HPDE6-E6E7 (cell line): ENCODE measurements at regions not wholly inside any gene's neighbourhood (a gene's known extent, or its start where the extent isn't known, plus 50 kb on each side); places are given as distances from the start of the nearest gene placed in this dataset.

Source experiments
- DNase-seq: peaks from one replicate; pipeline ENCODE4 v3.0.0; 2011; ENCODE audit warnings: missing footprints; ENCODE audit errors: extremely low spot score

DNA sequence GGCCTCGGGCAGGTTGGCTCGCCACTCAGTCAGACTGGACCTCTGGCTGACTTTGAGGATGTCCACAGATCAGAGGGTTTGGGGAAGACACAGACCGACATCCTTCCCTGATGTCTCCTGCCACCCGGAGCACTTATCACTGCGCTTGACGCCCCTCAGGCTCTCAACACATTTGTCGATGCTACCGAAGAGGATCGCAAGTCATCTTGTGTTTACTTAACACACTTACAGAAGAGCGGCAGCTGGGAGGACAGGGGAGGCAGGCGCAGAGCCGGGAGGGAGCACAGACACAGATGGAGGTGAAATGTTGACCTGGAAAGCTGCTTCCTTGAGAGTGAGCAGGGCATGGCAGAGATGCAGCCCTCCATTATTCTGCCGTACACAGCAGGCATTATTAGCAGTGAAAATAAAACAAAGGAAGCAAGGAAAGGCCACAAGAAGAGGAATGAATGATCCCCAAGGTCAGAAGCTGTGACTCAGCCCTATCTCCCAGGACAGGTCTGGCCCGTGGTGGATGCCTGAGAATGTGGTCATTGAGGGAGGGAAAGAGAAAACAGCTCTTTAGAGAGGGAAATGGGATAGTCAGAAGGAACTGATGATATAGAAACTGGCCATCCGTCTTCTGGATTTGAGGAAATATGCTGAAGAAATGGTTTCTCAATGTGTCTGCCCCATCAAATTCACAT is 549.5 kb upstream of the ARGLU1 start:
- DNase-seq, result no peak

DNA sequence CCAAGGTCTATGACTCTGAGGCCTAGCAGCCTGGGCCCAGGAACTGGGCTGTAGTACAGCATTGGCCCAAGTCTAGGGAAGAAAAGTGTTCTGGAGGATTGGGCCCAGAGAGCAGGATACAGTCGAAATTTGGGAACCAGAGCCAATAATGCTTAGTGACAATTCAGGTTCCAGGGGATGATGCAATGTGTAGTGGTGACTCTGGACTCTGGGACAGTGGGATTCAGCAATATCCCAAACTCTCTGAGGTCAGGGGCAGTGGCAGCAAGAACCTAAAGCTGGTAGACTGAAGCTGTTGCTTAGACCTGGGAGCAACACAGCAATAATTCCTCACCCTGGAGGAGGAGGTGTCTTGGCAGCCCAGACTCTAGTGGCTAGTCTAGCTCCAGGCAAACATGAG is 545.5 kb upstream of the ARGLU1 start:
- DNase-seq, result no peak

DNA sequence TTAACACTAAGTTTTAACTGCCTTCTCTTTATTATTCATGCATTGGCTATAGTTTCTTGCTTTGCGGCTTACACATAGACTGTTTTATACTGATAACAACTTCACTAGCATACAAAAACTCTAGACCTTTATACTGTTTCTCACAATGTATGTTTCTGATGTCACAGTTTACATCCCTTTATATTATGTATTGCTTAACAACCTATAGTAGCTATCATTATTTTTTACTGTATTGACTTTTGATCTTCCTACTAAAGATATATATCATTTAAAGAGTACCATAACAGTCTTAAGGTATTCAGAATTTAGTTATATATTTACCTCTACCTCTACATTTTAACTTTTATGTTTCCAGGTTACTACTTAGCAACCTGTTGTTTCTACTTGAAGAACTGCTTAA is 543.3 kb upstream of the ARGLU1 start:
- DNase-seq, result no peak

DNA sequence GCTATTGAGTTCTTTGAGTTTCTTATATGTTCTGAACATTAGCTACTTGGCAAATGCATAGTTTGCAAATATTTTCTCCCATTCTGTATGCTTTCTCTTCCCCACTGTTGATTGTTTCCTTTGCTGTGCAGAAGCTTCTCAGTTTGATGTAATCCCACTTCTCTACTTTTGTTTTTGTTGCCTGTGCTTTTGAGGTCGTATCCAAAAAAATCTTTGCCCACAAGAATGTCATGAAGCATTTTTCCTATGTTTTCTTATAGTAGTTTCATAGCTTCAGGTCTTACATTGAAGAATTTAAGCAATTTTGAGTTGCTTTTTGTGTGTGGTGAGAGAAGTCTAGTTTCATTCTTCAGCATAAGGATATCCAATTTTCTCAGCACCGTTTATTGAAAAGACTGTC is 536.7 kb upstream of the ARGLU1 start:
- DNase-seq, result no peak

DNA sequence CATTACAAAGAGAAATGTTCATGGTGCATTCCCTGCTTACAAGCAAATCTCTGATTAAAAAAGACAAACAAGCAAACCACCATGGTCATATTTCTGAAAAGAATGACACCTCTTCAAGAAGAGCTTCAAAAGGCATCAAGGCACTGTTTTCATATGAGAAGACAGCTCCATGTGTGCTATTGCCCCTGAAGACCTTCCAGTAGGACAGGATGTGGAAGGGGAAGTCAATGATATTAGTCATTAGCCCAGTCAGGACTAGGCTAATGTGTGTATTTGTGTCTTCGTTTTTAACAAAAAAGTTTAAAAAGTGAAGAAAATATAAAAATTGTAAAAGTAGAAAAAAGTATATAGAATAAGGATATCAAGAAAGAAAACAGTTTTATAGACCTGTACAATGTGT is 534.7 kb upstream of the ARGLU1 start:
- DNase-seq, result no peak

DNA sequence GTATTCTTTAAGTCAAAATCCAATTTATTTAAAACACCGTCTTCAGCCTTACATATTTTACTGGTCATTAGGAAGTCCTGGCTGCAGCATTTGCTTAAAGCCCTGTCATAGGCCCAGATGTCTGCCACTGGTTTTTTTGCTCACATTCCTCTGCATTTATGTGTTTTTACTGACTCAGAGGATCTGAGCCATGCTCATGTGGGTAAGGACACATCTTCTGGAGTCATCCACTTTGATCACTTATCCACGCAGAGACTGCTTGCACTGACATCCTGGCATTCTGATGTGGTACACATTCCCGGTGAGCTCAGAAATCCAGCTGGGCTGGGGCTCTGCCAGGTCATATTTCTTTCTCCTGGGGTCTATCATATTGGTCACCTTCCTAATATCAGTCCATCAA is 531.7 kb upstream of the ARGLU1 start:
- no peak for DNase-seq

DNA sequence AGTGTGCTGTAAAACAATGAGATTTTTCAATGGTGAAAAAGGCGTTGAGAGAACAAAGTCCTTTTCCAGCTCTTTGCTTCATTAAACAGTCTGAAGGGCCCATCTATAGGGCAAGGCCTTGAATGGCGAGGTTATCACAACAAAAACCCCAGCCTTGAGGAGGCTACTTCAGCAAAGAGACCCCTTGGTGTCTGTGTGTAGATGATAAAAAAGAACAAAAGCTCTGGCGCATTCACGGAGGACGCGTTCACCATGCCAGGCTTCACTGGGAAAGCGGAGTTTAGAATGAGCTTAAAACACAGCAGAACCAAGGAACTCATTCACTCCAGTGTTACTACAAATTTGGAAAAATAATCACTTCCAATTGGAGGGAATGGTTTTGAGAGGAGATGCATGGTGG is 530.0 kb upstream of the ARGLU1 start:
- DNase-seq, result no peak

DNA sequence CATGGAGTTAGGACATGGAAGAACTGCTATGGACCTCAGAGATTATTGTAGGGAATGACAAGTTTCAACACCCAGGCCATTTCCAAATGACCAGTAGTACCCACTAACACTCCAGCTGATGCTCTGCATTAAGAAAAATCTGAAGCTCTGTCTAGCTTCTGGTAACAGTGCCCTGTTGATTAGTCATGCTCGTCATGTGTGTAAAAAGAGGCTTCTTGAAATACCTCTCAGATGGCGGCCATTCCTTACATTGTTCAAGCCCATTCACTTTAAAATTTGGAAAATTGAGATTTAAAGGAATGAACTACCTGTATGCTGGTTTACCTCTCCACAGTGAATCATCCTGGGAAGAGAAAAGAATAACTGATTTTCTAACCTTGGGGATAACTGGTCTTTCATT is 527.9 kb upstream of the ARGLU1 start:
- DNase-seq, result no peak

DNA sequence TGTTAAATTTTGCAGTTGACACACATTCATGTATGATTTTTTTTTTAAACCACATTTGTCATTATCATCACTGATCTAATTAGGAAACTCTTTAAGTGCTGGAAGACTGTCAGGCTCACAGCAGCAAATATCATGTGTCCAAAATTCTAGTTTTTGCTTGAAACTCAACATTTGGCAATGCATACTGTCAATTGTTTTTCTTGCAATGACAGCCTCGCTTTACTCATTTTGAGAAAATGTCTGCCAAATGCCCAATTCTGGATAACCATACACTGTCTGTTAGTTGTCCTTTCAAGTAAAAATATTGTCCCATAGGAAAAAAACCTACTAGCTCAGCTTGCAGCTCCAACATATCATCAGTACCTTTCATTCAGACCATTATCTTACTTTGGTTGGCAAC is 523.9 kb upstream of the ARGLU1 start:
- no peak for DNase-seq

DNA sequence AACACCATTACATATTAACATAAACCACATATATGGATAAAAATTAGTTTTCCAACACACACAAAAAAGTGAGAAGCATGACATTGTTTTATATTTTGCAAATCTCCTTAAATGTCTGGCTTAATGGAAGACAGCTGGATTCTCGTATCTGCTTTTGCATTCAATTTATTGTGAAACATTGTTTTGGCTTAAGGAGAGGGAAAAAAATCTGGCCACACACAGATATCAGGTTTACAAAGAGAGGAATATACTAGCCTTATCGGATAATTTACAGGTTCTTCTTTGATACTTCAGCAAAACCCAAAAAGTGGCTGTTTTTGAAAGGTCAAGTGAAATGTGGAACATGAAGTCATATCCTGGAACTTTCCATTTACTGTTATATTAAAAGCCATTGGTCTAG is 523.5 kb upstream of the ARGLU1 start:
- no peak for DNase-seq

DNA sequence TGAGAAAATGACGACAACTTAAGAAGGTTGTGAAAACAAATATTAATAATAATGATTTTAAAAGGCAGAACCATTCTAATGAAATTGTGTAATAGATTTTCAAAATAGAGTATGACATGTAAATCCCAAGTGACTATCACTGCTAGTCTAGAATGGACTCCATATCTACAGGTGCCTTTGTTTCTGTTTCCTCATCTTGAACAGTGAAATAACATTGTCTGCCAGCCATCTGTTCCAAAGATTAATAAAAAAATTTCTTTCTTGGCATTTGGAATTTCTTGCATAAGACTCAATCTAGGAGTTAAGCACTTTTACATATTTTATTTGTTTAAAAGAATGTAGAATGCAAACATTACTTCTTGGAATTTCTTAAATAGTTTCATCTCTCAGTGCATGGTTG is 520.1 kb upstream of the ARGLU1 start:
- no peak for DNase-seq

DNA sequence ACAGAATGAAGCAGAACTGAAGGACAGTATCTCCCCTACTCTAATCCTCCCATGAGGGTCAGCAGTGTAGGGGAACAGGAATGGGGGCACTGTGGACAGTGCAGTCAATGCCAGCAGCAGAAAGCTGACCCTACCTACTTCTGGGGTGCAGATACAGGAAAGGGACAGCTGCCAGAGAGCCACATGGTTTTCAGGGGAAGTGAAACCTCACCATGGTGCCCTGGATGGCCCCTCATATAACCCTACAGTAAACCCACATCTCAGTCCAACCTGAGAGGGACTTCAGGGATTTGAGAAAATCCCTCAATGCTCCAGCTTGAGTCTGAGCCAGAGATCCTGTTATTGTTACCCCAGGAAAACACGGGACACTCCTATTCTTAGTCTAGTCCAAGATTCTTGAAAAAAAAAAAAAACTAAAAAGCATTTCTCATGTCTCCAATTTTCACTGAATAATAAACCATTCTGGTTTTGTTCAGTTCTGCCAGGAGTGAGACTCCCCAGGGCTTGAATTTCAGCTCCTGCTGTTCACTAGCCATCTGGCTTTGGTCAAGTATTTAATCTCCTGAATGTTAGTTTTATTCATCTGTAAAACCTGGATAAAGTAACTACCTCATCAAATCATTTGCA is 511.6 kb upstream of the ARGLU1 start:
- DNase-seq, result no peak

DNA sequence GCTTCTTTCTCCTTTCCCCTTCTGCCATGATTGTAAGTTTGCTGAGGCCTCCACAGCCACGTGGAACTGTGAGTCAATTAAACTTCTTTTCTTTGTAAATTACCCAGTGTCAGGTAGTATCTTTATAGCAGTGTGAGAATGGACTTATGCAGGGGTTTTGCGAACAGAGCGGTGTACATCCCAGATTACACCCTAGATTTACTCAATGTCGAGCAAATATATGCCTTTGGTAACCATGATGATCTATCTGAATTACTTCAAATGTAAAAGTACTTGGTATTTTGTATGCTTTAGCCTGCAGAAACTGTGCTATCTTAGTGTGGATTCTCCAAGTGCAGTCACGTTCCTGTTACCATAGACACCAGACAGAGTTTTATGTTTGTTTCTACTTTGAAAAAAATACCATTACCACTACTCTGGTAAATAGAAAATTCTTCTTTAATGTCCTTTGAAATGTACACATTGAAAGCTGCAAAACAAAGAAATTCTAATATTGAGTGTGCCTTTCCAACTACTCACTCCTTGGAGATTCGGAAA is 510.4 kb upstream of the ARGLU1 start:
- no peak for DNase-seq

DNA sequence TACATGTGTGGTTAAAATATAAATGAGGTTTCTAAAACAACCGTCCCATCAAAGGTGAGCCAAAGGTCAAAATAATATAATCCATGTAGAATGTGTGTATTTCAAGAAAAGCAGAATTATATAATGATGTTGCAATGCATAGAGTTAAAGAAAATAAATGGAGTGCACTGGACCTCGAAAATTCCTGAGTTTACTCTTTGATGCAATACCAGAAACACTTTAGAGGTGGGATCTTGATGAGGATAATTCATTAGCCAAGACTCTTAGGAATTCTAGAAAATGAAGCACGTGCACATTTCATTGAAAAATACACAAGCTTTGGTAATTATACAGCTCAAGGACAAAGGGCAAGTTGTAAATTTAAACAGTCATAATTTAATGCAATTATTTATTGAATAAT is 508.9 kb upstream of the ARGLU1 start:
- DNase-seq, result no peak

DNA sequence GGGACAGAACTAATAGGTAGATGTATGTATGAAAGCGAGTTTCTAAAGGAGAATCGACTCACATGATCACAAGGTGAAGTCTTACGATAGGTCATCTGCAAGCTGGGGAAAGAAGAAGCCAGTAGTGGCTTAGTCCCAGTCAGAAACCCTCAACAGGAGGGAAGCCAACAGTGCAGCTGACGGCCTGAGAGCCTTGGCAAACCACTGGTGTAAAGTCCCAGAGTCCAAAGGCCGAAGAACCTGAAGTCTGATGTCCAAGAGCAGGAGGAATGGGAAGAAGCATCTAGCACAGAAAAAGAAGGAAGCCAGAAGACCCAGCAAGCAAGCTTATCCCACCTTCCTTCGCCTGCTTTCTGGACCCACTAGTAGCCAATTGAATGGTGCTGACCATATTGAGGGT is 507.6 kb upstream of the ARGLU1 start:
- no peak for DNase-seq

DNA sequence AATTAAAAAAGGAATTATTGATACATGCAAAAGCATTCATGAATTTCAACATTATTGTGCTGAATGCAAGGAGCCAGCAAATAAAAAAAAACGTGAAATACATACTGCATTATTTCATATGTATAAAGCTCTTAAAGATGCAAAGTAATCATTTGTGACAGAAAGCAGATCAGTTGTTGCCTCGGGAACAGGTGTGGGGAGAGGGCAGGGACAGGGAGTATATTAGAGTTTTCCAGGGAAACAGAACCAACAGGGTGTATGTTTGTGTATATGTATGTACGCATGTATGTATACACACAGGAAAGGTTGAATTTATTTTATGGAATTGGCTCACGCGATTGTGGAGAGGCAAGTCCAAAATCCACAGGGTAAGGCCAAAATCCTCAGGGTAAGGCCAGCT is 502.9 kb upstream of the ARGLU1 start:
- no peak for DNase-seq

DNA sequence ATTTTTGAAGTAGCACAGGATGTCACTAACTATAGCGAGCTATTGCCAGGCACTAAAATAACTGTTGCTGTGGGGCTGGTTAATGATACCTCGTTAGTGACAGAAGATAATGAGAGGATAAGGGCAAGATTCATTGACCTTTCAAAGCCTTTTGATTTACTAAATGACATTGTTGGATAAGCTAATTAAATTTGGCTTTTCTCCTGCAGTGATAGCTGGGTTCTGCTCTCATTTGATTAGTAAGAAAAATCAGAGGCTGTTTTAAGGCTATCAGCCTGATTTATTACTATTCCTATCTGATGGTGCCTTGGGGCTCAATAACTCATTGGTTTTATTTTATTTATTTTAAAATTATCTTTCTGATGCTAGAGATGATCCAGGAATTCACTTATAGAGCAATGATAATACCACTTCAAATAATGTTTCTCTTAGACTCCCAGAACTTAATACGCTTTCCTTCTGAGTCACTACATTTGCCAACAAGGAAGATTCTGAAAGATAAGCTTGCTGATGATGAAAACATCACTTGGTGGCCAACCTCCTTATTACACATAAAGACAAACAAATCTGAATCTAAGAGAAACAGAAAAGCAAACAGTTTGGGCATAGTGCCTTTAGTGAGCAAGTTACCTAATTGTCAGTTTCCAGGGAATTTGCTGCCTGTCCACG is 501.3 kb upstream of the ARGLU1 start:
- no peak for DNase-seq

DNA sequence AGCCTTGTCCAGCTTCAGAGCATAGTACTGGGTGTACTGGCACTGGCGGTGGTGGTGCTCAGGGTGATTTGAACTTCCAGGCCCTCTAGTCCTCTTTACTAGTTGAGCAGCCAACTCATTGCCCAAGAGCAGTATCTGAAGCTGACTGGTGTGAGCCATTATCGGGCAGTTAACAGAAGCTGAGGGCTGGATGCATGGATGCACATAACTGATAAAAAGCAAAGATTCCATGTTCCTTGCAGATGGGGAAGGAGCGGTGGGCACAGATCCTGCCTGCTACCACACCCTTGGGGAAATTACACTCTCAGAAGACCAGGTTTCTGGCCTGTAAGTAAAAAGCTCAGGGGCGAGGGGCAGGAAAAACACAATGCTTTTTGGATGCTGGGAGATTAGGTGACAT is 499.4 kb upstream of the ARGLU1 start:
- DNase-seq, result no peak

DNA sequence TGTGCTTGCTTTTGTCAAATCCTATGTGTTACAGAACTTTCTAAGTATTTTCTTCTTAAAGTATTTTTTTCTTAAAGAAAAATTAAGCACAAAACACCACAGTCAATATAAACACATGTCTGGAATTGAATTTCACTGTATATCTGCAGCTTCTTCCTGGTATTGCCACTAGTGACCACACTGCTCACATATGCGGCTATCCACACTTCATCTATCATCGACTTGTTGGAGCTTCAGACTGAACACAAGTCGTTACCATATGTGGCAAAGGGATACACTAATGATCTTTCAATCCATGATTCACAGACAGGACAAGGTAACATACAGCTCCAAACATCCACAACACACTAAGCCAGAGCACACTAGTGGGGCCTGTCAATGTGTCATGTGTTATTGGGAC is 498.4 kb upstream of the ARGLU1 start:
- DNase-seq, result no peak

DNA sequence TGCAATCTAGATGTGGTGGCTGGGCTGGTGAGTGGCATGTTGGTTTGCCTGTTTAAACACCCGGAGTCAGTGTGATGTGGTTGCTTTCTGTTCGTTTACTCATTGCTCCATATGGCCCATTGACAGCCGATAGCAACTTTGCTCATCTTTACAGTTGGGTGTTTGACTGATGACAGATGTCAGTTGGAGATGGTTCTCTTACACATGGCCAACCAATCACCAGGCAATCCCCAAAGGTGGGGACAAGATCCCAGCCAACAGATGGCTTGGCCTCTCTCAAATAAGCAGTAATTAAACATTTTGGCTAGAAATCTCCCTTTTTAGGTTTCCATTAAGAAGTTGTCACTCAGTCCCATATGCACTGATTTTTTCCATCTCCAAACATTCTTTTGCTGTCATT is 497.1 kb upstream of the ARGLU1 start:
- DNase-seq, result no peak

DNA sequence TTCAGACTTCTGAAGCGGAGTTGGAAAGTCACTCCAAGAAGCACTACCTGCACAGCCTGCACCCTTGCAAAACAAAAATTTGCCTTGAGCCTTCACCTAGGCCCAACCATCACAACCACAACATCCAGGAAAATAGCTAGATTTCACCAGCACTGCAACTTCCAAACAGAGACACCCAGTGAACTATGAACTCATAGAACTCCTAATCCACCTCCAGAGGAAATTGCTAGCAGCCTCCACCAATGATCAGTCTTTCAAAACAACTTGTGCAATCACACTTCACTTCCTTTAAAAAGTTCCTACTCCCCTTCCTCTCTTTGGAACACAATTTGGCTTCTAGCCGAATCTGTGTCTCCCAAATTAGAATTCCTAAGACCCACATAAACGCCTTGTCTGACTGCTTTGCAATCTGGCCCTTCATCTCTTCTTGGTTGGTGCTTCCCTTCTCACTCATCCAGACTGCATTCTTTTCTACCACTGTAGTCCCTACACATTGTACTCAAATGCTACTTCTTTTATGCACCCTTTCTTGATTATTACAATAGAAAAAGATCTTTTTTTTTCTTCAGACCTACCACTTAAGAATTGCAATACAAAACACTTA is 489.2 kb upstream of the ARGLU1 start:
- DNase-seq, result no peak

DNA sequence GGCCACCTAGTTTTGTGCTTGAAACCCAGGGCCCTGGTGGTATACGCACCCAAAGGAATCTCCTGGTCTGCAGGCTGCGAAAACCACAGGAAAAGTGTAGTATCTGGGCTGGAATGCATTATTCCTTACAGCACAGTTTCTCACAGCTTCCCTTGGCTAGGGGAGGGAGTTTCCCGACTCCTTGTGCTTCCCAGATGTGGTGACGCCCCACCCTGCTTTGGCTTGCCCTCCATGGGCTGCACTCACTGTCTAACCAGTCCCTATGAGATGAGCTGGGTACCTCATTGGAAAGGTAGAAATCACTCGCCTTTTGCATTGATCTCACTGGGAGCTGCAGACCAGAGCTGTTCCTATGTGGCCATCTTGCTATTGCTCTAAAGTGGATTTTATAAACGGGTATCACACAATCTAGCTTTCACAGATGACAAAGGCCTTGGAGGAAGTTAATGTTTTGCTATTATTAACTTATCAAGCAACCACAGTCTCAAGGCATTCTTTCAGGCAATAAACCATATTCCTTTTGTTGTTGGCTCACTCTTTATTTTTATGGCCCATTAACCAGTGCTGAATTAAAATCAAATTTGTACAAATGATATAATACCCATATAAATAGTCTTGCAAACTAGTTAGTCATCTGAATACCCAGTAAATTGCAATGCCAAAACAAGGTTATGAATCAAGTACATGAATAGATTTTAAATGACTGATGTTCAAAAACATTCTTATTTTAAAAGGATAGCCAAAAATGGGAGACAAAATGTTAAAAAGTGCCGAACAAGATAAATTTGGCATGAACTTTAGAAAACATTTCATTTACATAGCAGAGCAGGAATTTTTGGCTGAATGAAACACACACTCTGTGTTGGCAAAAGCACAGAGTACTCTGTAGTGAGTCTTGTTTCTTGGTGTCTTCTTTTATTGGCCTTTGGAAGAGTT is 475.4 kb upstream of the ARGLU1 start:
- no peak for DNase-seq
